Mesenchymal stem cell (in vitro differentiated cells and primary cell): ENCODE measurements at regions not wholly inside any gene's neighbourhood (a gene's known extent, or its start where the extent isn't known, plus 50 kb on each side); places are given as distances from the start of the nearest gene placed in this dataset.

Experiments
- DNase-seq: peaks from one replicate; pipeline ENCODE4 v3.0.0-alpha.2; 2013
- H2AFZ ChIP-seq: one replicate; pipeline ENCODE4 v1.6.1; 2013; ENCODE audit warnings: low read depth, mild to moderate bottlenecking, control low read depth, inconsistent platforms, low read length, moderate library complexity
- H2AK5ac ChIP-seq: 2 replicates; pipeline ENCODE4 v1.6.1; 2013; ENCODE audit warnings: low read length, moderate library complexity, mild to moderate bottlenecking, inconsistent platforms; ENCODE audit not compliant: severe bottlenecking
- H2BK120ac ChIP-seq: one replicate; pipeline ENCODE4 v1.6.1; 2013; ENCODE audit warnings: low read depth, mild to moderate bottlenecking, inconsistent platforms, low read length, moderate library complexity
- H2BK12ac ChIP-seq, 2 experiments: one replicate each; pipeline ENCODE4 v1.6.1; 2013; ENCODE audit warnings: inconsistent platforms in 2 of 2, low read length in 2 of 2, mild to moderate bottlenecking in 2 of 2, moderate library complexity in 2 of 2, control low read depth in 1 of 2
- H2BK15ac ChIP-seq: one replicate; pipeline ENCODE4 v1.6.1; 2013; ENCODE audit warnings: mild to moderate bottlenecking, low read depth, inconsistent platforms; ENCODE audit not compliant: poor library complexity, severe bottlenecking
- H2BK5ac ChIP-seq: 2 replicates; pipeline ENCODE4 v1.6.1; 2013; ENCODE audit warnings: low read depth, mild to moderate bottlenecking, low read length, control low read depth, inconsistent platforms; ENCODE audit not compliant: poor library complexity, severe bottlenecking
- H3K14ac ChIP-seq, 2 experiments: one replicate each; pipeline ENCODE4 v1.6.1; 2013; ENCODE audit warnings: inconsistent platforms in 2 of 2, low read length in 2 of 2, control low read depth in 1 of 2, mild to moderate bottlenecking in 1 of 2, moderate library complexity in 1 of 2
- H3K18ac ChIP-seq, 2 experiments: one replicate each; pipeline ENCODE4 v1.6.1; 2013; ENCODE audit warnings: inconsistent platforms in 2 of 2, low read length in 2 of 2, control low read depth in 1 of 2, low read depth in 1 of 2, mild to moderate bottlenecking in 1 of 2
- H3K23ac ChIP-seq, 2 experiments: one replicate each; pipeline ENCODE4 v1.6.1; 2013; ENCODE audit warnings: inconsistent platforms in 2 of 2, low read length in 2 of 2, mild to moderate bottlenecking in 2 of 2, moderate library complexity in 2 of 2, control low read depth in 1 of 2
- H3K27ac ChIP-seq: 2 replicates; pipeline ENCODE4 v1.5.1; 2013; ENCODE audit warnings: mild to moderate bottlenecking, moderate library complexity, low read length, control low read depth, inconsistent platforms; ENCODE audit not compliant: poor library complexity, severe bottlenecking
- H3K27me3 ChIP-seq, 2 experiments: 2 replicates each; pipeline versions ENCODE4 v1.6.1 to v1.7.0; 2013; ENCODE audit warnings: low read length in 2 of 2, mild to moderate bottlenecking in 2 of 2, moderate library complexity in 2 of 2, control low read depth in 1 of 2, inconsistent platforms in 1 of 2; ENCODE audit not compliant: control insufficient read depth in 1 of 2, insufficient read depth in 1 of 2
- H3K36me3 ChIP-seq, 2 experiments: 2 replicates each; pipeline versions ENCODE4 v1.6.1 to v1.7.0; 2013; ENCODE audit warnings: low read length in 2 of 2, control low read depth in 1 of 2, inconsistent platforms in 1 of 2, low read depth in 1 of 2, mild to moderate bottlenecking in 1 of 2; ENCODE audit not compliant: insufficient read depth in 2 of 2, control insufficient read depth in 1 of 2
- H3K4ac ChIP-seq, 2 experiments: one replicate each; pipeline ENCODE4 v1.6.1; 2013; ENCODE audit warnings: inconsistent platforms in 2 of 2, low read length in 2 of 2, mild to moderate bottlenecking in 2 of 2, moderate library complexity in 2 of 2, control low read depth in 1 of 2, low read depth in 1 of 2
- H3K4me1 ChIP-seq: 2 replicates; pipeline ENCODE4 v1.6.1; 2013; ENCODE audit warnings: low read depth, low read length, control low read depth; ENCODE audit not compliant: control insufficient read depth, insufficient read depth
- H3K4me2 ChIP-seq: 2 replicates; pipeline ENCODE4 v1.6.1; 2013; ENCODE audit warnings: low read length, mild to moderate bottlenecking, inconsistent platforms; ENCODE audit not compliant: poor library complexity, severe bottlenecking
- H3K4me3 ChIP-seq, 2 experiments: 2 replicates each; pipeline versions ENCODE4 v1.5.1 to v1.7.0; 2013; ENCODE audit warnings: low read length in 2 of 2, mild to moderate bottlenecking in 2 of 2, control low read depth in 1 of 2, low read depth in 1 of 2; ENCODE audit not compliant: insufficient read depth in 1 of 2
- H3K79me1 ChIP-seq: replicated peaks from 2 replicates; pipeline ENCODE4 v1.6.1; 2013; ENCODE audit warnings: mild to moderate bottlenecking, control low read depth, low read length, inconsistent platforms; ENCODE audit not compliant: poor library complexity, severe bottlenecking
- H3K9ac ChIP-seq: 2 replicates; pipeline ENCODE4 v1.7.0; 2013; ENCODE audit warnings: mild to moderate bottlenecking, low read length, moderate library complexity
- H3K9me3 ChIP-seq: 2 replicates; pipeline ENCODE4 v1.7.0; 2013; ENCODE audit warnings: mild to moderate bottlenecking, low read length; ENCODE audit not compliant: control insufficient read depth
- H4K8ac ChIP-seq: one replicate; pipeline ENCODE4 v1.6.1; 2013; ENCODE audit warnings: inconsistent platforms, mild to moderate bottlenecking, low read length, moderate library complexity
- H4K91ac ChIP-seq: one replicate; pipeline ENCODE4 v1.6.1; 2013; ENCODE audit warnings: mild to moderate bottlenecking, low read length, inconsistent platforms
- WGBS: methylation state at CpG from one replicate; pipeline ENCODE4 v1.1.7; 2013; ENCODE audit warnings: mixed read lengths; 5-methylcytosine and 5-hydroxymethylcytosine counted together

GRCh38 chr5:125575891-125576505, 829.6 kb upstream of the ZNF608 start:
- H3K79me1 ChIP-seq: no peaks in the 10 kb centered on the region
- H3K36me3 ChIP-seq: no peaks in the 10 kb centered on the region
- H2AFZ ChIP-seq: peak overlapping the region; percentile 66
- peak; percentile 60 for DNase-seq
- H2BK12ac ChIP-seq: peak overlapping the region; percentile 9 to 96
- H3K4me3 ChIP-seq: no peak overlapping the region
- H3K4me2 ChIP-seq: peak overlapping the region; percentile 23
- WGBS: 11% methylated on average over 6 of the region's 7 CpGs
- no peak overlapping the region for H3K27ac ChIP-seq
- H2BK15ac ChIP-seq: no peak overlapping the region
- no peak overlapping the region for H3K14ac ChIP-seq
- H3K9me3 ChIP-seq: no peaks in the 10 kb centered on the region
- H3K4me1 ChIP-seq: peaks cover 3% of the 10 kb centered on the region
- no peaks in the 10 kb centered on the region for H3K27me3 ChIP-seq
- no peak overlapping the region for H3K23ac ChIP-seq
- H3K9ac ChIP-seq: no peak overlapping the region
- H3K18ac ChIP-seq: peak overlapping the region; percentile 40 to 90
- no peak overlapping the region for H2AK5ac ChIP-seq
- peak overlapping the region in 1 of 2 experiments; percentile 73 for H3K4ac ChIP-seq
- H2BK5ac ChIP-seq: no peak overlapping the region
- peak overlapping the region; percentile 47 for H4K8ac ChIP-seq
- no peak overlapping the region for H2BK120ac ChIP-seq
- peak overlapping the region; percentile 6 for H4K91ac ChIP-seq

- Histone ChIP-seq H2BK5ac (no peak overlapping the region), H4K8ac (no peak overlapping the region), H3K79me1 (no peaks in the 10 kb centered on the region), H4K91ac (no peak overlapping the region), H3K14ac (no peak overlapping the region), H3K36me3 (no peaks in the 10 kb centered on the region), H3K4ac (no peak overlapping the region), H3K9me3 (no peaks in the 10 kb centered on the region), H3K4me1 (peaks cover 3% of the 10 kb centered on the region), H3K27me3 (no peaks in the 10 kb centered on the region), H3K23ac (no peak overlapping the region), H2BK12ac (no peak overlapping the region), H3K18ac (peak overlapping the region in 1 of 2 experiments; percentile 13), H3K27ac (no peak overlapping the region), H2BK120ac (no peak overlapping the region), H3K9ac (no peak overlapping the region), H3K4me3 (no peak overlapping the region), H2AK5ac (no peak overlapping the region), H2BK15ac (no peak overlapping the region), H2AFZ (no peak overlapping the region), H3K4me2 (no peak overlapping the region)
- no peak for DNase-seq
- 50% methylated on average over 1 of the region's 3 CpGs for WGBS
Observed at GRCh38 chr5:125576822-125577221, 830.4 kb upstream of the ZNF608 start.

GRCh38 chr5:125578551-125578950, 832.1 kb upstream of the ZNF608 start:
- no peaks in the 10 kb centered on the region for H3K27me3 ChIP-seq
- WGBS: 73% methylated on average over 1 of the region's 1 CpG

GRCh38 chr5:125579182-125579581, 832.7 kb upstream of the ZNF608 start:
- no peaks in the 10 kb centered on the region for H3K27me3 ChIP-seq
- no peak overlapping the region for H2BK15ac ChIP-seq
- H3K23ac ChIP-seq: no peak overlapping the region
- 94% methylated on average over 5 of the region's 5 CpGs for WGBS
- no peak for DNase-seq
- H3K18ac ChIP-seq: no peak overlapping the region
- H3K4me2 ChIP-seq: no peak overlapping the region
- H3K79me1 ChIP-seq: no peaks in the 10 kb centered on the region
- H2BK120ac ChIP-seq: no peak overlapping the region
- no peak overlapping the region for H3K9ac ChIP-seq
- peaks cover 3% of the 10 kb centered on the region for H3K4me1 ChIP-seq
- H3K14ac ChIP-seq: no peak overlapping the region
- H2BK5ac ChIP-seq: no peak overlapping the region
- H3K36me3 ChIP-seq: no peaks in the 10 kb centered on the region
- H2AFZ ChIP-seq: no peak overlapping the region
- H2AK5ac ChIP-seq: no peak overlapping the region
- H4K8ac ChIP-seq: no peak overlapping the region
- H3K4me3 ChIP-seq: no peak overlapping the region
- no peak overlapping the region for H2BK12ac ChIP-seq
- H4K91ac ChIP-seq: no peak overlapping the region
- no peak overlapping the region for H3K27ac ChIP-seq
- H3K4ac ChIP-seq: no peak overlapping the region
- H3K9me3 ChIP-seq: no peaks in the 10 kb centered on the region

More at GRCh38 chr5:125578551-125578950, 832.1 kb upstream of the ZNF608 start:
- no peak overlapping the region for H3K27ac ChIP-seq
- no peak overlapping the region for H2BK5ac ChIP-seq
- H2BK15ac ChIP-seq: no peak overlapping the region
- no peak overlapping the region for H2BK12ac ChIP-seq
- H3K79me1 ChIP-seq: no peaks in the 10 kb centered on the region
- H3K14ac ChIP-seq: no peak overlapping the region
- H3K23ac ChIP-seq: no peak overlapping the region
- no peak overlapping the region for H2AFZ ChIP-seq
- peaks cover 3% of the 10 kb centered on the region for H3K4me1 ChIP-seq
- H3K9me3 ChIP-seq: no peaks in the 10 kb centered on the region
- H2AK5ac ChIP-seq: no peak overlapping the region
- H4K8ac ChIP-seq: no peak overlapping the region
- H2BK120ac ChIP-seq: no peak overlapping the region
- no peak overlapping the region for H3K18ac ChIP-seq
- DNase-seq: no peak
- H3K4ac ChIP-seq: no peak overlapping the region
- no peak overlapping the region for H3K4me2 ChIP-seq
- H3K36me3 ChIP-seq: no peaks in the 10 kb centered on the region
- no peak overlapping the region for H3K4me3 ChIP-seq
- no peak overlapping the region for H3K9ac ChIP-seq
- no peak overlapping the region for H4K91ac ChIP-seq
